Hepatocyte (in vitro differentiated cells): ENCODE measurements at regions not wholly inside any gene's neighbourhood (a gene's known extent, or its start where the extent isn't known, plus 50 kb on each side); places are given as distances from the start of the nearest gene placed in this dataset.

Experiments
- DNase-seq: peaks from one replicate; pipeline ENCODE4 v3.0.0-alpha.2; 2016; ENCODE audit warnings: low spot score
- H2AFZ ChIP-seq: fragments of 200-600 bp; sonication (generic); 2 replicates; pipeline ENCODE4 v1.6.0; 2016; ENCODE audit warnings: antibody characterized with exemption, mild to moderate bottlenecking
- H3K27ac ChIP-seq: fragments of 200-600 bp; sonication (generic); 2 replicates; pipeline ENCODE4 v1.5.1; 2016; ENCODE audit warnings: mild to moderate bottlenecking
- H3K27me3 ChIP-seq: fragments of 200-600 bp; sonication (generic); 2 replicates; pipeline ENCODE4 v1.6.1; 2016
- H3K36me3 ChIP-seq: fragments of 200-600 bp; sonication (generic); replicated peaks from 2 replicates; pipeline ENCODE4 v1.5.1; 2016; ENCODE audit warnings: low read depth; ENCODE audit not compliant: insufficient read depth
- H3K4me1 ChIP-seq: fragments of 200-600 bp; sonication (generic); 2 replicates; pipeline ENCODE4 v1.5.1; 2016; ENCODE audit warnings: mild to moderate bottlenecking, moderate library complexity; ENCODE audit not compliant: insufficient read depth
- H3K4me2 ChIP-seq: fragments of 200-600 bp; sonication (generic); 2 replicates; pipeline ENCODE4 v1.6.0; 2016
- H3K4me3 ChIP-seq: fragments of 200-600 bp; sonication (generic); 2 replicates; pipeline ENCODE4 v1.5.1; 2016; ENCODE audit warnings: mild to moderate bottlenecking
- H3K79me2 ChIP-seq: fragments of 200-600 bp; sonication (generic); 2 replicates; pipeline ENCODE4 v1.6.0; 2017; ENCODE audit warnings: mild to moderate bottlenecking
- H3K9me2 ChIP-seq: fragments of 200-600 bp; sonication (generic); replicated peaks from 2 replicates; pipeline ENCODE4 v1.6.0; 2017; ENCODE audit warnings: mild to moderate bottlenecking; ENCODE audit not compliant: insufficient read depth
- H3K9me3 ChIP-seq: fragments of 200-600 bp; sonication (generic); 2 replicates; pipeline ENCODE4 v1.5.1; 2016; ENCODE audit warnings: low read depth, mild to moderate bottlenecking
- H4K20me1 ChIP-seq: fragments of 200-600 bp; sonication (generic); 2 replicates; pipeline ENCODE4 v1.6.0; 2016; ENCODE audit warnings: mild to moderate bottlenecking; ENCODE audit not compliant: insufficient read depth, poor library complexity, severe bottlenecking
- EZH2 ChIP-seq: fragments of 200-600 bp; sonication (generic); IDR thresholded peaks from 2 replicates; pipeline ENCODE4 v1.6.1; 2016; ENCODE audit warnings: antibody characterized with exemption, mild to moderate bottlenecking, borderline replicate concordance
- EZH2phosphoT487 ChIP-seq: fragments of 200-600 bp; sonication (generic); IDR thresholded peaks from one replicate; pipeline ENCODE4 v1.6.1; 2018; ENCODE audit warnings: antibody characterized with exemption, mild to moderate bottlenecking, low read depth, moderate library complexity; ENCODE audit not compliant: unreplicated experiment, severe bottlenecking
- WGBS: methylation state at CpG from one replicate; pipeline ENCODE4 v1.1.6; 2016; ENCODE audit warnings: low lambda C conversion rate; ENCODE audit errors: missing lambda C conversion rate; 5-methylcytosine and 5-hydroxymethylcytosine counted together
- TF ChIP-seq, protein P1 (sequence below): fragments of 200-600 bp; sonication (generic); IDR thresholded peaks from 2 replicates; pipeline ENCODE4 v1.5.1; 2016; ENCODE audit warnings: antibody characterized with exemption, mild to moderate bottlenecking; ENCODE audit not compliant: poor library complexity

DNA sequence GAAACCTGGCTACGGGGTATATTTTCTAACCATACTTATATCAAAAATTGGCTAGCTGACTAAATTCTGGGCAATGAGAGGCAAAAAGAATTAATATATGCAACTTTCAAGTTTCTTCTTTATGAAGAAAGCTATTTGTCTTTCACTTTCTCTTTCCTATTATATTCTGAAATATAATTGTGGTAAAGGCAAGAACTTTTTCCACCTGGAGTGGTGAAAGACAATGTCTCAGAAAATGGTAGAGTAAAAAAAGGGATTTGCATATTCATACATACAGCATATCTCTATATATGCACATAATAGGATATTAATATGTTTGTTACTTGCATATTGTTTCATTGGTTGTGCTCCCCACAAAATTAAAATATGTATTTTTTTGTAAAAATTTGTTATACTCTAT is 793.8 kb downstream of the PLA2G4A start:
- no peaks in the 10 kb centered on the region for H3K27me3 ChIP-seq
- H3K4me3 ChIP-seq: no peak overlapping the region
- H3K9me3 ChIP-seq: no peaks in the 10 kb centered on the region
- TF ChIP-seq EZH2phosphoT487: no peak
- no peak for DNase-seq
- no peak overlapping the region for H3K27ac ChIP-seq
- 96% methylated on average over 1 of the region's 1 CpG for WGBS
- H3K79me2 ChIP-seq: no peaks in the 10 kb centered on the region
- peaks cover 4% of the 10 kb centered on the region for H3K9me2 ChIP-seq
- H2AFZ ChIP-seq: no peak overlapping the region
- H3K4me1 ChIP-seq: no peaks in the 10 kb centered on the region
- H3K36me3 ChIP-seq: no peaks in the 10 kb centered on the region
- no peaks in the 10 kb centered on the region for H4K20me1 ChIP-seq
- H3K4me2 ChIP-seq: no peak overlapping the region

DNA sequence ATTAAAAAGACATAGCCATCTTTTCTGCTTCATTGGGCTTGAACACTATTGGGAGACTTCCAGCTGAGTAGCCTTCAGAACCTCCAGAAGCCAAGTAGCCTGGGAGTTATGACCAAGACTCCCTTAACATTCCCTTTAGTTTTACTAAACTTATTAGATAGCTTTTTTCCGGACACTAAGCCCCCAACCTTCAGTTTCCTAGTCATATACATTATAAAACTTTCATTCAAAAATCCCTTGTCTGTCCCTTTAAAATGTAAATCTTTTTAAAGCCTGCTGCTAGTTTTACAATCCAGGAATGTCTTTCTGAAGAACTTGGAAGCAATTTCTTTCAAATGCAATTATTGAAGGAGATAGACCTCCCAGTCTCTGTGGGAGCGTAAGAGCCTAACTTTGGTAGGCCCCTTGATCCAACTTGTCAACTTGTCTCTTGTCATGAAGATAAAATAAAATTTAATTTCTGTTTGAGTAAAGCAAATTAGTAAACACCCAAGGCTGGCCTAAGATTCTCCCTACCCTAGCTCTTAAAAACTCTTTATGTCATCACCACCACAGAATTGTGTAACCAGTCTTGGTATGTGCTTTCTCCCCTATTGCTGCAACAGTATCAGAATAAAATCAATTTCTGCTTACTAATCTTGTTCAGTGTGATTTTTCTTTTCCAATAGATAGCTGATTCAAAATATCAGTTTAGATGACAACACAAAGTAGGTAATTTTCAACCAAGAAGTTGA is 796.2 kb downstream of the PLA2G4A start:
- DNase-seq: no peak
- Histone ChIP-seq H3K4me2 (no peak overlapping the region), H3K9me3 (no peaks in the 10 kb centered on the region), H3K9me2 (peaks cover 4% of the 10 kb centered on the region), H3K4me3 (no peak overlapping the region), H3K27me3 (no peaks in the 10 kb centered on the region), H3K4me1 (no peaks in the 10 kb centered on the region), H3K27ac (no peak overlapping the region), H2AFZ (no peak overlapping the region), H3K79me2 (no peaks in the 10 kb centered on the region), H4K20me1 (no peaks in the 10 kb centered on the region), H3K36me3 (no peaks in the 10 kb centered on the region)
- WGBS: 73% methylated on average over 2 of the region's 2 CpGs
- no peak for TF ChIP-seq EZH2
- TF ChIP-seq, protein P1, sequence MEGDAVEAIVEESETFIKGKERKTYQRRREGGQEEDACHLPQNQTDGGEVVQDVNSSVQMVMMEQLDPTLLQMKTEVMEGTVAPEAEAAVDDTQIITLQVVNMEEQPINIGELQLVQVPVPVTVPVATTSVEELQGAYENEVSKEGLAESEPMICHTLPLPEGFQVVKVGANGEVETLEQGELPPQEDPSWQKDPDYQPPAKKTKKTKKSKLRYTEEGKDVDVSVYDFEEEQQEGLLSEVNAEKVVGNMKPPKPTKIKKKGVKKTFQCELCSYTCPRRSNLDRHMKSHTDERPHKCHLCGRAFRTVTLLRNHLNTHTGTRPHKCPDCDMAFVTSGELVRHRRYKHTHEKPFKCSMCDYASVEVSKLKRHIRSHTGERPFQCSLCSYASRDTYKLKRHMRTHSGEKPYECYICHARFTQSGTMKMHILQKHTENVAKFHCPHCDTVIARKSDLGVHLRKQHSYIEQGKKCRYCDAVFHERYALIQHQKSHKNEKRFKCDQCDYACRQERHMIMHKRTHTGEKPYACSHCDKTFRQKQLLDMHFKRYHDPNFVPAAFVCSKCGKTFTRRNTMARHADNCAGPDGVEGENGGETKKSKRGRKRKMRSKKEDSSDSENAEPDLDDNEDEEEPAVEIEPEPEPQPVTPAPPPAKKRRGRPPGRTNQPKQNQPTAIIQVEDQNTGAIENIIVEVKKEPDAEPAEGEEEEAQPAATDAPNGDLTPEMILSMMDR: no peak
- no peak for TF ChIP-seq EZH2phosphoT487

DNA sequence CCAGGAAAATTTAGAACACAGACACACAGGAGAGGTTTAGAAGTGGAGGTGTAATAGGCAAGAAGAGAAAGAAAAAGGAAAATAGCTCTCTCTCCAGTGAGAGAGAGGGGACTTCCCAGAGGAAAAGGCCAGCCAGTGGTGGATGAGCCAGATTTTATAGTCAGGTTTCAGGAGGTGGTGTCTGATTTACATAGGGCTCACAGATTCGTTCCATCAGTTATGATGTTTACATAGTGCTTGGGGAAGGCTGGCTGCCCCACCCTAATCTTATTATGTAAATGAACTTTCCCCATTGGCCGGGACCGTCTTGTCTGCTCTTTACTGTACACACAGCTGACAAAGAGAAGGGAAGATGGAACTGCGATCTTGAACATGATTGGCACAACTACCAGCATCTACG is 797.3 kb downstream of the PLA2G4A start:
- Histone ChIP-seq H4K20me1 (no peaks in the 10 kb centered on the region), H3K4me2 (no peak overlapping the region), H3K27me3 (no peaks in the 10 kb centered on the region), H2AFZ (no peak overlapping the region), H3K4me1 (no peaks in the 10 kb centered on the region), H3K9me2 (peaks cover 4% of the 10 kb centered on the region), H3K79me2 (no peaks in the 10 kb centered on the region), H3K4me3 (no peak overlapping the region), H3K36me3 (no peaks in the 10 kb centered on the region), H3K27ac (no peak overlapping the region), H3K9me3 (no peaks in the 10 kb centered on the region)
- 51% methylated on average over 5 of the region's 5 CpGs for WGBS
- DNase-seq: peak; percentile 18
- TF ChIP-seq EZH2 (no peak), EZH2phosphoT487 (no peak)
- TF ChIP-seq, protein P1: no peak

DNA sequence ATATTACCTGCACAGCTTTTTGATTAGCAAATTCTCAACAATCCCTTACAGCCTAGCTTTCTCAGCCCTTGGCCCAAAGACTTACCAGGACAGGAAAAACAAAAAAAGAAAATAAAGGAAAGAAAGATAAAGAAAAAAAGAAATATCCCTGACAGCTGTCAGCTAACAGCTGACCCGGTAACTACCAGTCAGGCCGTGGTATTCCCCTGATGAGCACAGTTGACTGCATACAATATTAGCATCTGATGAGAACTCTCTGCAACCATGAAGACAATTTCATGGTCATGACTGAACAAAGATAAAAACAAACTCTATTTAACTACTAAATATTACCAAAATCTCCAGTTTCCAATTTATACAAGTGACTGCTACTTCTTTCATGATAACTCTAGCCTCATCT is 798.8 kb downstream of the PLA2G4A start:
- no peaks in the 10 kb centered on the region for H3K79me2 ChIP-seq
- no peak overlapping the region for H3K27ac ChIP-seq
- peaks cover 1% of the 10 kb centered on the region for H3K9me2 ChIP-seq
- H3K4me1 ChIP-seq: no peaks in the 10 kb centered on the region
- no peak for TF ChIP-seq EZH2
- TF ChIP-seq, protein P1: no peak
- TF ChIP-seq EZH2phosphoT487: no peak
- H3K27me3 ChIP-seq: no peaks in the 10 kb centered on the region
- no peaks in the 10 kb centered on the region for H4K20me1 ChIP-seq
- H2AFZ ChIP-seq: no peak overlapping the region
- no peaks in the 10 kb centered on the region for H3K36me3 ChIP-seq
- no peaks in the 10 kb centered on the region for H3K9me3 ChIP-seq
- H3K4me3 ChIP-seq: no peak overlapping the region
- 89% methylated on average over 2 of the region's 2 CpGs for WGBS
- H3K4me2 ChIP-seq: no peak overlapping the region
- DNase-seq: no peak
